ENCODE measurements at regions not wholly inside any gene's neighbourhood (a gene's known extent, or its start where the extent isn't known, plus 50 kb on each side); places are given as distances from the start of the nearest gene placed in this dataset.

- no peak for TF ChIP-seq CTCF (IDR thresholded peaks at IDR 0.05)
- TF ChIP-seq POLR2A (IDR thresholded peaks at IDR 0.05) = no peak
Observed at GRCh38 chr4:153916273-153916755, 127.4 kb upstream of the SFRP2 start.

Measured in thyroid gland (tissue), 4 donors.